GM10248 (cell line): ENCODE measurements at regions not wholly inside any gene's neighbourhood (a gene's known extent, or its start where the extent isn't known, plus 50 kb on each side); places are given as distances from the start of the nearest gene placed in this dataset.

Experiments
- CTCF ChIA-PET: fragments of 300-600 bp; sonication (Branson Sonifier 250); formaldehyde crosslinking; extraction: SDS; loops from one replicate; lab custom pipeline; 2021; ENCODE audit warnings: antibody characterized with exemption; lab: Yijun Ruan, JAX
- POLR2A ChIA-PET: fragments of 350-650 bp; sonication (Branson Sonifier 250); formaldehyde crosslinking; extraction: SDS; loops from one replicate; lab custom pipeline; 2020; ENCODE audit warnings: antibody characterized with exemption; lab: Yijun Ruan, JAX
- DNase-seq: peaks from one replicate; pipeline ENCODE4 v3.0.0; 2012; ENCODE audit errors: extremely low spot score
- CTCF ChIP-seq: IDR thresholded peaks from 2 replicates; pipeline ENCODE4 v1.5.1; 2012; ENCODE audit warnings: mild to moderate bottlenecking, low read depth; ENCODE audit errors: extremely low read depth, missing control alignments, control extremely low read depth

GRCh38 chr9:89963280-89963679 lies 358.5 kb downstream of the GADD45G start:
- DNase-seq, result no peak
- ChIA-PET POLR2A (no interaction called here), CTCF (no interaction called here)
- no peak for TF ChIP-seq CTCF

- CTCF ChIA-PET, result no interaction called here
- POLR2A ChIA-PET, result no interaction called here
- TF ChIP-seq CTCF, result no peak
- no peak for DNase-seq
Observed at GRCh38 chr9:89967527-89967926, 362.7 kb downstream of the GADD45G start.

GRCh38 chr9:89969156-89969675 lies 364.4 kb downstream of the GADD45G start:
- no peak for TF ChIP-seq CTCF
- DNase-seq, result peak; percentile 58
- ChIA-PET POLR2A (no interaction called here), CTCF (interaction anchor here (1.0 to 1.8 kb wide), 4 partner anchors 12 to 371 kb away, joined by 3 to 5 read pairs (median 4); no protein-coding TSS in a partner anchor)

- CTCF ChIA-PET, result interaction anchor here (0.9 to 1.8 kb wide), 4 partner anchors 13 to 372 kb away, joined by 3 to 5 read pairs (median 4); no protein-coding TSS in a partner anchor
- no peak for DNase-seq
- TF ChIP-seq CTCF, result no peak
- POLR2A ChIA-PET, result no interaction called here
Observed at GRCh38 chr9:89969881-89970639, 365.2 kb downstream of the GADD45G start.

- no peak for TF ChIP-seq CTCF
- ChIA-PET CTCF (interaction anchor here (0.9 to 1.4 kb wide), 3 partner anchors 17 to 373 kb away, joined by 3 read pairs; no protein-coding TSS in a partner anchor), POLR2A (no interaction called here)
- no peak for DNase-seq
Observed at GRCh38 chr9:89970701-89971100, 365.9 kb downstream of the GADD45G start.

GRCh38 chr9:89972535-89972934 lies 367.7 kb downstream of the GADD45G start:
- TF ChIP-seq CTCF, result no peak

More at GRCh38 chr9:89972535-89972934, 367.7 kb downstream of the GADD45G start:
- ChIA-PET CTCF (no interaction called here), POLR2A (no interaction called here)
- no peak for DNase-seq
